Fibroblast of skin of left quadriceps (primary cell): ENCODE measurements at regions not wholly inside any gene's neighbourhood (a gene's known extent, or its start where the extent isn't known, plus 50 kb on each side); places are given as distances from the start of the nearest gene placed in this dataset.
"Not testable (repeated sequence)": the region's sequence is repeated elsewhere in the genome, so short reads cannot be mapped to it uniquely, and the experiment has no call there.

Source experiments
- DNase-seq, 2 experiments: peaks; one replicate each; pipeline ENCODE4 v3.0.0-alpha.2; 2013; ENCODE audit warnings: low read depth in 2 of 2

GRCh38 chrX:13223868-13224567 is 95.8 kb downstream of the ATXN3L start:
- peak; percentile 80 to 81 for DNase-seq

GRCh38 chrX:13220916-13221315 is 98.9 kb downstream of the ATXN3L start:
- DNase-seq: no peak

- DNase-seq: no peak
Measured at GRCh38 chrX:13219991-13220764, 99.7 kb downstream of the ATXN3L start.

GRCh38 chrX:13218758-13219157 is 101.1 kb downstream of the ATXN3L start:
- DNase-seq: no peak

- no peak for DNase-seq
Measured at GRCh38 chrX:13216139-13216538, 103.7 kb downstream of the ATXN3L start.

DNA sequence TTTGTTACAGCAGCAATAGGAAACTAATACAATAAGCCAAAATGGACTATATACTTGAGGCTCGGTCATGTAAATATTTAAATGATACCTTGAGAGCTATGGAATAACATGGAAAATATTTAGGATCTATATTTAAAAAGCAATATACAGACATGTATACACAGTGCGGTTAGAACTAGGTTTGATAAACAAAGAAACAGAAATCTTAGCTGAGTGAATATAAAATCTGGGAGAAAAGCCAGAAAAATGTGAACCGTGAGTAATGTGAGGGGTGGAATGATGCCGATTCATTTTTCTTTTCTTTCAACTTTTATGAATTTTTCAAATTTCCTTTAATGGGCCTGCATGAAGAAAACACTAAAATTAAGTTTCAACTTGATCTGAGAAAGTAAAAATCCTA is 104.1 kb downstream of the ATXN3L start:
- no peak for DNase-seq

- no peak for DNase-seq
Measured at GRCh38 chrX:13212191-13212651, 107.6 kb downstream of the ATXN3L start.

DNA sequence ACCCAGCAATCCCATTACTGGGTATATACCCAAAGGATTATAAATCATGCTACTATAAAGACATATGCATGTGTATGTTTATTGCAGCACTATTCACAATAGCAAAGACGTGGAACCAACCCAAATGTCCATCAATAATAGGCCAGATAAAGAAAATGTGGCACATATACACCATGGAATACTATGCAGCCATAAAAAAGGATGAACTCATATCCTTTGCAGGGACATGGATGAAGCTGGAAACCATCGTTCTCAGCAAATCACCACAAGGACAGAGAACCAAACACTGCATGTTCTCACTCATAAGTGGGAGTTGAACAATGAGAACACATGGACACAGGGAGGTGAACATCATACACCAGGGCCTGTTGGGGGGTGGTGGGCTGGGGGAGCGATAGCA is 109.7 kb downstream of the ATXN3L start:
- not testable (repeated sequence) for DNase-seq

DNA sequence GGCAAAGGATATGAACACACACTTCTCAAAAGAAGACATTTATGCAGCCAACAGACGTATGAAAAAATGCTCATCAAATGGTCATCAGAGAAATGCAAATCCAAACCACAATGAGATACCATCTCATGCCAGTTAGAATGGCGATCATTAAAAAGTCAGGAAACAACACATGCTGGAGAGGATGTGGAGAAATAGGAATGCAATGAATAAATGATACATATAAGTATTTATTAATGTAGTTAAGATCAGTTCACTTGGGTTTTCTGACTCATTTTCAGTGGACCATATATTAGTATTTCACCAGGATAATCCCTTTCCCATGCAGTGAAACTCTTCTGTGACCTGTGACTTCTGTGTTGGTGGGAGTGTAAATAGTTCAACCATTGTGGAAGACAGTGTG is 110.1 kb downstream of the ATXN3L start:
- DNase-seq: not testable (repeated sequence)

- DNase-seq: no peak
Measured at GRCh38 chrX:13208281-13208935, 111.4 kb downstream of the ATXN3L start.

DNA sequence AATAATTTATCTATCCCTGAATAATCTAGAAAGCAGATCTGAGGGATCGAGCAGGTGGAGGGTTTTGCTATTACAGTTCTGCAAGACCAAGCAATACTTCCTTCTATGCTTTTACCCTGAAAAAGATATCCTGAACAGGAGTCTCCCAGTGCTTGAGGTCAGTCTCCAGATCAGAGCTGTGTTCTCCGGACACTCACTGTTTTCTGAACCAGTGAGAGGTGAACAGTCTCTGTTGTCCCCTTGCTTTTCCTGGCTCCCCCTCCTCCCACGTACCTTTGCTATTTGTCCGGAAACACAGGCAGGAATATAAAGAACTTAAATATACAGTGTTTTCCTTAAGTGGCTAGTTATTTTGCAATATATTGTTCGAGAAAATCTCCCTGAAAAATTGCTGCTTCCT is 116.6 kb downstream of the ATXN3L start:
- DNase-seq: no peak

- DNase-seq: no peak
Measured at GRCh38 chrX:13201605-13202219, 118.1 kb downstream of the ATXN3L start.

DNA sequence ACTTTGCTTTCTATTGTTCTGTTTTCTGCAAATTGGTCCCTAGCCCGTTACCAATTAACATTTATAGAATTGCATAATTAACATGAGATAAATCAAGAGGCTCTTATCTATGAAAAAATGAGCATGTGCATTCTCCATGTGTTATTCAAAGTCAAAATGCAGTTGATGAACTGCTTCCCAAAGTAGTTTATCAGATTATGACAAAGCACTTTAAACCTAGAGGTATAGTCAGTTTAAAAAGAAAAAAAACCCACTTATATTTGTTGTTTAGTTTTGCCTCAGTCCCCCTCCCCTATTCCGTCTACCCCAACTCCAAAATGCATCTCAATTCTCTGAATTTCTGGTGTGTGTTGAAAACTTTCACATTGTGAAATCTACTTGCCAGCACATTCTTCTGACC is 119.5 kb downstream of the ATXN3L start:
- DNase-seq: no peak

DNA sequence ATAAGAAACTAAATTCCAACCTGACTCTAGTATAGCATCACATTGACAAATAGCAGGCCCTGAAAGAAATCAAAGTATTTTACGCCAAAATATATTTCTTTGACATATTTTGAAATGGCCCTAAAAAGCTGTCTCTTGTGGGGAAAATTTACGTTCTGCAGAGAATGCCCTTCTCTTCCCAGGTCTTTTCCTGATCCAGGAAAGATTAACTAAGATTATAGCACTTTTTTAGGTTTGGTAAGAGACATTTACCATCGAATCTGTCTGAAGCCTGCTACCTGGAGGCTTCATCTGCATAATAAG is 121.1 kb downstream of the ATXN3L start:
- DNase-seq: no peak

DNA sequence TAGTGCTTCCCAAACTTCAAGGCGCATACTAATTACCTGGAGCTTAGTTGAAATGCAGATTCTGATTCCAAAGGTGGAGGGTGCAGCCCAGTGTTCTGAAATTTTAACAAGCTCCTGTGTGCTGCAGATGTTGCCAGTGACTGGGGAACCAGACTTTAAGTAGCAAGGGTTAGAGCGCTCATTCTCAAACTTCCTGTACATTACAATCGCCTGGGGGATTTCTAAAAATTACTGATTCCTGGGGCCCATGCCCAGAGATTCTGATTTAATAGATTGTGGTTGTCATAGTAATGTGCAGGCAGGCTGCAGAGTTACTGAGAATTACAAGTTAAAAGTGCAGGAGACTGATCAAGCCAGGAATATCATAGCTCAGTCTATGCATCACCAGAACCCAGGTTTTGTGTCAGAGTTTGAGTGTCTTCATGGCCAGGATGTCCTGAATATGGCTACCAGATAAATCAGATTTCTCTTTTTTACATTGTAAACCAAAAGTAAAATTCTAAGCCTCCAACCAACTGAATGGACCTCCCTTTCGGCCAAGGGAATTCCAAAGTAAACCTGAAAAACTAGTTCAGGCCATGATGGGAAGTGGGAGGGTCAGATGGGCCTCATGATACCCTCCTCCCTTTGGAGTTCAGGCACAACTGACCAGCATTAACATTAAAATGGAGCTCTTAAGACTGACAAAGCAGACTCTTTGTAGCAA is 121.6 kb downstream of the ATXN3L start:
- DNase-seq: no peak

DNA sequence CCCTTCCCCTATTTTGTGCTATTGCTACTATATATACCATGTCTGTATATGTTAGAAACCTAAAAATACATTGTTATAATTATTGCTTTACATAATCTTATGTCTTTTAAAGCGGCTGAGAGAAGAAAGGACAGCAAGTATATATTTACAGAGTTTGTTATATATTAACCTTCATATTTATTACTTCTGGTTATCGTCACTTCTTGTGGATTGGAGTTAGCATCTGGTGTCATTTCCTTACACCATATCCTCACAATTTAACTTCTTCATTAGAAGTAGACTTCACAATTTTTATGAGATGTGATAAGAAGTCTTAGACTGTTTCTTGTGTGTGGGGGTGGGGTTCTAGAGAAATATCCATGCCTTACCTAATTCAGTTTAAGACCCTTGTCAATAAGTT is 123.1 kb downstream of the ATXN3L start:
- DNase-seq: no peak

- no peak for DNase-seq
Measured at GRCh38 chrX:13195340-13195739, 124.5 kb downstream of the ATXN3L start.

GRCh38 chrX:13194291-13195103 is 125.4 kb downstream of the ATXN3L start:
- DNase-seq: no peak

- no peak for DNase-seq
Measured at GRCh38 chrX:13190051-13190450, 129.8 kb downstream of the ATXN3L start.

DNA sequence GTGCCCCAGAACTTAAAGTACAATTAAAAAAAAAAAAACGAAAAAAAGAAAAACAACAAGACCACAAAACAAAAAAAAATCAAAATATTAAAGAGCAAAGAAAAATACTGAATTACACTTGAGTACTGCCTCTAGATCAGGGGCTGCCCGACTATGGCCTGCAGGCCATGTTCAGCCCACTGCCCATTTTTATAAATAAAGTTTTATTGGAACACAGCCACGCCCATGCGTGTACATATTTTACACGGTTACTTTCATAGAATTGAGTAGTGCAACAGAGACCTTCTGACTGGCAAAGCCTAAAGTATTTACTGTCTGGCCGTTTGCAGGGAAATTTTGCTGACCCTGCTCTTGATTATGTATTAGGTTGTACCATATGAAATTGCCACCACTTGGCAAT is 130.5 kb downstream of the ATXN3L start:
- DNase-seq: no peak

DNA sequence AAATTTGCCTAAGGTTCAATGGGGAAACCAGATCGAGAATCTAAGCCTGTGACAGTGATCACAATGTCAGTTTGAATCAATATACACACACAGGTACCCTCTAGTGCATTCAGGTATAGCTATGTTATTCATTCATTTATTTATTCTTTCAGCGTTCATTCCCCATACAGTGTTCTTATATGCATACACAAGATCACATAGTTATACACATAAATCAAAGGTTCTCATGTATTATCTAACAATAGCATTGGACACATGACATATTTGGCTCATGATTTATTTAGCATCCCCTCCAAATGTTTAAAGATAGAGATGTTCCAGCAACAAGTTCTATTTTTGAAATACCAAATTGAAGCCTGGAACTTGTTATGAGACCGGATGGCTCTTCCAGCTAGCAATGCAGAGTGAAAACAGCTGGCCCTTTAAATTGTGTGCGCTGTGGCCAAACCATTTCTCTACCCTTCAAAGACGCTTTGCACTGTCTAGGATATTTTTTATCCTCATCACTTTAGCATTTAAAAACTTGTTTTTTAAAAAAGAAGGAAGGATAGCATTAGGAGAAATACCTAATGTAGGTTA is 131.0 kb downstream of the ATXN3L start:
- DNase-seq: no peak
